SK-N-SH treated with all-trans-retinoic acid at 6 μM for 48 hours (cell line): ENCODE measurements at regions not wholly inside any gene's neighbourhood (a gene's known extent, or its start where the extent isn't known, plus 50 kb on each side); places are given as distances from the start of the nearest gene placed in this dataset.

ENCODE experiments used
- ATAC-seq: fragments of 200-7000 bp; cut with Tn5 transposase; 3 replicates; pipeline ENCODE4 v1.9.1; 2020; ENCODE audit warnings: mild to moderate bottlenecking, moderate library complexity
- ARNTL ChIP-seq: fragments of 450-650 bp; formaldehyde crosslinking; IDR thresholded peaks from 2 replicates; pipeline ENCODE4 v1.5.0; 2020; ENCODE audit warnings: low read depth, mild to moderate bottlenecking, moderate library complexity, borderline replicate concordance
- BACH2 ChIP-seq: fragments of 250-450 bp; sonication (Bioruptor Pico); IDR thresholded peaks from 2 replicates; pipeline ENCODE4 v1.9.0; 2021; ENCODE audit warnings: mild to moderate bottlenecking, borderline replicate concordance
- CSDC2 ChIP-seq: fragments of 250-450 bp; sonication (Bioruptor Pico); IDR thresholded peaks from 2 replicates; pipeline ENCODE4 v1.5.0; 2020; ENCODE audit warnings: mild to moderate bottlenecking, moderate library complexity
- ESRRG ChIP-seq: fragments of 250-450 bp; sonication (Bioruptor Pico); IDR thresholded peaks from 2 replicates; pipeline ENCODE4 v1.6.1; 2021; ENCODE audit warnings: mild to moderate bottlenecking
- GLIS3 ChIP-seq: fragments of 250-450 bp; sonication (Bioruptor Pico); IDR thresholded peaks from 2 replicates; pipeline ENCODE4 v1.5.0; 2020; ENCODE audit warnings: mild to moderate bottlenecking, moderate library complexity
- ISL1 ChIP-seq: fragments of 250-450 bp; sonication (Bioruptor Pico); IDR thresholded peaks from 2 replicates; pipeline ENCODE4 v2.1.2; 2022; ENCODE audit warnings: mild to moderate bottlenecking, moderate library complexity
- OSR1 ChIP-seq: fragments of 250-450 bp; sonication (Bioruptor Pico); IDR thresholded peaks from 2 replicates; pipeline ENCODE4 v1.8.0; 2022; ENCODE audit warnings: moderate library complexity, mild to moderate bottlenecking, inconsistent platforms
- RARB ChIP-seq: fragments of 250-450 bp; sonication (Bioruptor Pico); IDR thresholded peaks from 2 replicates; pipeline ENCODE4 v1.8.0; 2021; ENCODE audit warnings: mild to moderate bottlenecking, moderate library complexity
- SNAI2 ChIP-seq: fragments of 250-450 bp; sonication (Bioruptor Pico); IDR thresholded peaks from 2 replicates; pipeline ENCODE4 v1.5.0; 2020; ENCODE audit warnings: mild to moderate bottlenecking, moderate library complexity
- TCF4 ChIP-seq: fragments of 250-450 bp; sonication (Bioruptor Pico); IDR thresholded peaks from 2 replicates; pipeline ENCODE4 v1.8.0; 2021; ENCODE audit warnings: mild to moderate bottlenecking, moderate library complexity, borderline replicate concordance
- TOX ChIP-seq: fragments of 250-450 bp; sonication (Bioruptor Pico); IDR thresholded peaks from 2 replicates; pipeline ENCODE4 v1.8.0; 2021; ENCODE audit warnings: mild to moderate bottlenecking, moderate library complexity, borderline replicate concordance
- ZC3H10 ChIP-seq: fragments of 250-450 bp; sonication (Bioruptor Pico); IDR thresholded peaks from 2 replicates; pipeline ENCODE4 v1.5.1; 2021; ENCODE audit warnings: mild to moderate bottlenecking, moderate library complexity
- ZFP3 ChIP-seq: fragments of 250-450 bp; sonication (Bioruptor Pico); IDR thresholded peaks from 2 replicates; pipeline ENCODE4 v1.5.0; 2020; ENCODE audit warnings: mild to moderate bottlenecking, moderate library complexity
- ZNF565 ChIP-seq: fragments of 450-650 bp; formaldehyde crosslinking; conservative IDR thresholded peaks from 2 replicates; pipeline ENCODE4 v1.5.0; 2020; ENCODE audit warnings: low read depth, mild to moderate bottlenecking, moderate library complexity
- ZNF70 ChIP-seq: fragments of 450-650 bp; formaldehyde crosslinking; IDR thresholded peaks from 2 replicates; pipeline ENCODE4 v1.5.0; 2020; ENCODE audit warnings: mild to moderate bottlenecking, moderate library complexity
- ZNF8 ChIP-seq: fragments of 450-650 bp; formaldehyde crosslinking; IDR thresholded peaks from 2 replicates; pipeline ENCODE4 v1.5.0; 2020; ENCODE audit warnings: mild to moderate bottlenecking, moderate library complexity
- TF ChIP-seq, protein P1 (sequence below): fragments of 250-450 bp; sonication (Bioruptor Pico); IDR thresholded peaks from 2 replicates; pipeline ENCODE4 v1.5.1; 2020; ENCODE audit warnings: low read depth, mild to moderate bottlenecking, moderate library complexity
- TF ChIP-seq, protein P2 (sequence below): fragments of 250-450 bp; sonication (Bioruptor Pico); IDR thresholded peaks from 2 replicates; pipeline ENCODE4 v1.5.1; 2021; ENCODE audit warnings: mild to moderate bottlenecking, moderate library complexity
- TF ChIP-seq, protein P3 (sequence below): fragments of 250-450 bp; sonication (Bioruptor Pico); IDR thresholded peaks from 2 replicates; pipeline ENCODE4 v1.8.0; 2021; ENCODE audit warnings: low read depth, mild to moderate bottlenecking, moderate library complexity, borderline replicate concordance
- TF ChIP-seq, protein P4 (sequence below): fragments of 250-450 bp; sonication (Bioruptor Pico); IDR thresholded peaks from 2 replicates; pipeline ENCODE4 v1.5.0; 2020; ENCODE audit warnings: mild to moderate bottlenecking, moderate library complexity
- TF ChIP-seq, protein P5 (sequence below): fragments of 250-450 bp; sonication (Bioruptor Pico); IDR thresholded peaks from 2 replicates; pipeline ENCODE4 v1.8.0; 2020; ENCODE audit warnings: mild to moderate bottlenecking, moderate library complexity, borderline replicate concordance

DNA sequence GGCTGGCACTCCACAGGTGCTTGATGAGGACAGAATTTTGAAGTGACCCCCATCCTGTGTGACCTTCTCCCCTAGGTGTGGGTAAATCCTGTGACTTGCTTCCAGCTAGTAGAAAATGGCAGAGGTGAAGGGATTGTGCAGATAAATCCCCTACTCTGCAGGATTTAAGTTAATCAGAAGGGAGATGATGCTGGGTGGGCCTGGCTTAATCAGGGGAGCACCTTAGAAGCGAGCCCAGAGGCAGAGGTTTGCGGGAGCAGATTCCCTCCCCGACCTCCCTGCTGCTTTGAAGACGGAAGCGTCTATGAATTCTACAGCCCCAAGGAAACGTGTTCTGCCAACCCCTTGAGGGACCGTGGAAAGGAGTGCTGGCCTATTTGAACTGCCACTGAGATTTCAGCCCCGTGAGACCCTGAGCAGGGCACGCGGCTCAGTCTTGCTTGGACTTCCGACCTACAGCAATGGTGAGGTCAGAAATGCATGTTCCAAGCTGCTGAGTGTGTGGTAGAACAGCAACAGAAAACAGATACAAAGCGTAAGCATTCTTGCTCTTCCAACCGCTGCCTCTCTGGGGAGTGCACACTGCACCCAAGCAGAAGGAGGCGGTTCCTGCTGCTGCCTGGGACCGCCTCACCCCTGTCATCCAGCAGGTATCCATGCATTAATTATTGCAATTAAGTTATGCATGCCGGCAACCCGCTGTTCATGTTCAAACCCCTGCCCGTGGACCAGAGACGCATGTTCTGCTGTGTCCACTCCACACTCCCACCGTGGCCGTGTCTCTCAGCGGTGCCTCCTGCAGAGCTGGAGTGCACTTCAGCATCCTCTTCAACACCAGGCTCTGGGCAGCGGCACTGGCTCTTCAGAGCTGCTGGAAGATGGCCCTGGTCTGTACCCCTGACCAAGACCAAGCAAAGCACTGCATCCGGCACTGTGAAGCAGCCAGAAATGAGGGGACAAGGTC, 54.6 kb upstream of the RXRA start:
- ATAC-seq, result no peak
- TF ChIP-seq ZNF565 (no peak), CSDC2 (CRISPR knock-in tag) (no peak), GLIS3 (CRISPR knock-in tag) (no peak), TOX (CRISPR knock-in tag) (no peak), BACH2 (CRISPR knock-in tag) (no peak), ZNF8 (CRISPR knock-in tag) (no peak), SNAI2 (CRISPR knock-in tag) (no peak), ZC3H10 (CRISPR knock-in tag) (no peak)

DNA sequence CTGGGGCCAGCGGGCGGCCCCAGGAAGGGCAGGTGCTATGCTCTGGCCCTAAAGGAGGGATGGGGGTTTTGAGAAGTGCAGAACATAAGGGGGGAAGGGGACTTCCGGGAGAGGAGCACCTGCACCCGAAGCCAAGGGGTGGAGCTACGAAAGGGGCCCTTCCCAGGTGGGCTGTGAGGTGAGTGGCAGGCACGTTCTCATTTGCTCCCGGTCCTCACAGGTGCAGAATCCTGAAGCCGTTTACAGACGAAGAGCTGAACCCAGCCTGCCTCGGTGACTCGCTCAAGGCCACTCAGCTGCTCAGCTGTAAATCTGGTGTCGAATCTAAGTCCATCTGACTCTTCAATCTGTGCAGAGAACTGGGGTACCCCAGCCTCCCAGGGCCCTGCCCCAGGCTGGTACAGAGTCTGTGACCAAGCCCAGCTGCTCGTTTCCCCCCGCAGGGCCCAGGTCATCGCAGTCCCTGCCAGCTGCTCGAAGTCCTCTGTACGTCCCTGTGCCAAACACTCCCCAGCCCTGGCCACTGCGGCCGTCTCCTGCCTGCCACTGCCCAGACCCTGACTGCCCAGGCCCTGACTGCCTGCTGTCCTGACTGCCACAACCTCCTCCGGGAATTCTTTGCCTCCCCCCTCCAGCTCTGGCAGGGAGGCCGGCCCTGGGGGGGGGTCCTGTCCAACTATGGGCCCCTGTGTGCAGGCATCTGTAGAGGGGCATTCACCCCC, 53.8 kb upstream of the RXRA start:
- no peak for ATAC-seq
- TF ChIP-seq, protein P1, sequence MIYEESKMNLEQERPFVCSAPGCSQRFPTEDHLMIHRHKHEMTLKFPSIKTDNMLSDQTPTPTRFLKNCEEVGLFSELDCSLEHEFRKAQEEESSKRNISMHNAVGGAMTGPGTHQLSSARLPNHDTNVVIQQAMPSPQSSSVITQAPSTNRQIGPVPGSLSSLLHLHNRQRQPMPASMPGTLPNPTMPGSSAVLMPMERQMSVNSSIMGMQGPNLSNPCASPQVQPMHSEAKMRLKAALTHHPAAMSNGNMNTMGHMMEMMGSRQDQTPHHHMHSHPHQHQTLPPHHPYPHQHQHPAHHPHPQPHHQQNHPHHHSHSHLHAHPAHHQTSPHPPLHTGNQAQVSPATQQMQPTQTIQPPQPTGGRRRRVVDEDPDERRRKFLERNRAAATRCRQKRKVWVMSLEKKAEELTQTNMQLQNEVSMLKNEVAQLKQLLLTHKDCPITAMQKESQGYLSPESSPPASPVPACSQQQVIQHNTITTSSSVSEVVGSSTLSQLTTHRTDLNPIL (CRISPR knock-in tag), result no peak
- TF ChIP-seq ZFP3 (CRISPR knock-in tag) (no peak), TCF4 (CRISPR knock-in tag) (no peak), OSR1 (CRISPR knock-in tag) (no peak), RARB (no peak), ARNTL (CRISPR knock-in tag) (no peak), ZNF70 (CRISPR knock-in tag) (no peak), ISL1 (CRISPR knock-in tag) (no peak), TOX (CRISPR knock-in tag) (no peak), BACH2 (CRISPR knock-in tag) (no peak)
- TF ChIP-seq, protein P2, sequence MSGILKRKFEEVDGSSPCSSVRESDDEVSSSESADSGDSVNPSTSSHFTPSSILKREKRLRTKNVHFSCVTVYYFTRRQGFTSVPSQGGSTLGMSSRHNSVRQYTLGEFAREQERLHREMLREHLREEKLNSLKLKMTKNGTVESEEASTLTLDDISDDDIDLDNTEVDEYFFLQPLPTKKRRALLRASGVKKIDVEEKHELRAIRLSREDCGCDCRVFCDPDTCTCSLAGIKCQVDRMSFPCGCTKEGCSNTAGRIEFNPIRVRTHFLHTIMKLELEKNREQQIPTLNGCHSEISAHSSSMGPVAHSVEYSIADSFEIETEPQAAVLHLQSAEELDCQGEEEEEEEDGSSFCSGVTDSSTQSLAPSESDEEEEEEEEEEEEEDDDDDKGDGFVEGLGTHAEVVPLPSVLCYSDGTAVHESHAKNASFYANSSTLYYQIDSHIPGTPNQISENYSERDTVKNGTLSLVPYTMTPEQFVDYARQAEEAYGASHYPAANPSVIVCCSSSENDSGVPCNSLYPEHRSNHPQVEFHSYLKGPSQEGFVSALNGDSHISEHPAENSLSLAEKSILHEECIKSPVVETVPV (CRISPR knock-in tag), result no peak
- TF ChIP-seq, protein P3, sequence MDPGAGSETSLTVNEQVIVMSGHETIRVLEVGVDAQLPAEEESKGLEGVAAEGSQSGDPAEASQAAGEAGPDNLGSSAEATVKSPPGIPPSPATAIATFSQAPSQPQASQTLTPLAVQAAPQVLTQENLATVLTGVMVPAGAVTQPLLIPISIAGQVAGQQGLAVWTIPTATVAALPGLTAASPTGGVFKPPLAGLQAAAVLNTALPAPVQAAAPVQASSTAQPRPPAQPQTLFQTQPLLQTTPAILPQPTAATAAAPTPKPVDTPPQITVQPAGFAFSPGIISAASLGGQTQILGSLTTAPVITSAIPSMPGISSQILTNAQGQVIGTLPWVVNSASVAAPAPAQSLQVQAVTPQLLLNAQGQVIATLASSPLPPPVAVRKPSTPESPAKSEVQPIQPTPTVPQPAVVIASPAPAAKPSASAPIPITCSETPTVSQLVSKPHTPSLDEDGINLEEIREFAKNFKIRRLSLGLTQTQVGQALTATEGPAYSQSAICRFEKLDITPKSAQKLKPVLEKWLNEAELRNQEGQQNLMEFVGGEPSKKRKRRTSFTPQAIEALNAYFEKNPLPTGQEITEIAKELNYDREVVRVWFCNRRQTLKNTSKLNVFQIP, result no peak

DNA sequence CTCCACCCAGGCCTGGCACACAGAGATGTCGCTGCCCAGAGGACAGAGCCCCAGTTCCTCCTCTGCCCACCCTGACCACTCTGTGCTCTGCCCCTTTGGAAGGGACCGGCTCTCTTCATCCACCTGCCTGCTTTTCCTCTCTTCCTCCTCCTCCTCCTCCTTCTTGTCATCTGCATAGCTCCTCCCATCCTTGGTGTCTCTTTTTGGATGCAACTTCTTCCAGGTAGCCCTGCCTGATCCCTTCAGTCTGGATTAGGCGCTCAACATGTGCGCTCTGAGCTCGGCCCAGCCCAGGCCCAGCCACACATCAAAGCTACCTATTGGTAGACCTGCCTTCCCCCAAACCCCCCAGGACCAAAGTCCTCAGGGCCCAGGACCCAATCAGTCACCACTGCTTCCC, 52.6 kb upstream of the RXRA start:
- ATAC-seq, result no peak
- TF ChIP-seq, protein P4, sequence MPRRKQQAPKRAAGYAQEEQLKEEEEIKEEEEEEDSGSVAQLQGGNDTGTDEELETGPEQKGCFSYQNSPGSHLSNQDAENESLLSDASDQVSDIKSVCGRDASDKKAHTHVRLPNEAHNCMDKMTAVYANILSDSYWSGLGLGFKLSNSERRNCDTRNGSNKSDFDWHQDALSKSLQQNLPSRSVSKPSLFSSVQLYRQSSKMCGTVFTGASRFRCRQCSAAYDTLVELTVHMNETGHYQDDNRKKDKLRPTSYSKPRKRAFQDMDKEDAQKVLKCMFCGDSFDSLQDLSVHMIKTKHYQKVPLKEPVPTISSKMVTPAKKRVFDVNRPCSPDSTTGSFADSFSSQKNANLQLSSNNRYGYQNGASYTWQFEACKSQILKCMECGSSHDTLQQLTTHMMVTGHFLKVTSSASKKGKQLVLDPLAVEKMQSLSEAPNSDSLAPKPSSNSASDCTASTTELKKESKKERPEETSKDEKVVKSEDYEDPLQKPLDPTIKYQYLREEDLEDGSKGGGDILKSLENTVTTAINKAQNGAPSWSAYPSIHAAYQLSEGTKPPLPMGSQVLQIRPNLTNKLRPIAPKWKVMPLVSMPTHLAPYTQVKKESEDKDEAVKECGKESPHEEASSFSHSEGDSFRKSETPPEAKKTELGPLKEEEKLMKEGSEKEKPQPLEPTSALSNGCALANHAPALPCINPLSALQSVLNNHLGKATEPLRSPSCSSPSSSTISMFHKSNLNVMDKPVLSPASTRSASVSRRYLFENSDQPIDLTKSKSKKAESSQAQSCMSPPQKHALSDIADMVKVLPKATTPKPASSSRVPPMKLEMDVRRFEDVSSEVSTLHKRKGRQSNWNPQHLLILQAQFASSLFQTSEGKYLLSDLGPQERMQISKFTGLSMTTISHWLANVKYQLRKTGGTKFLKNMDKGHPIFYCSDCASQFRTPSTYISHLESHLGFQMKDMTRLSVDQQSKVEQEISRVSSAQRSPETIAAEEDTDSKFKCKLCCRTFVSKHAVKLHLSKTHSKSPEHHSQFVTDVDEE, result no peak
- TF ChIP-seq ZFP3 (CRISPR knock-in tag) (no peak), RARB (no peak), ZNF8 (CRISPR knock-in tag) (no peak), OSR1 (CRISPR knock-in tag) (no peak), TCF4 (CRISPR knock-in tag) (no peak), ZC3H10 (CRISPR knock-in tag) (no peak), ESRRG (CRISPR knock-in tag) (no peak), ZNF565 (no peak), CSDC2 (CRISPR knock-in tag) (no peak), SNAI2 (CRISPR knock-in tag) (no peak), ISL1 (CRISPR knock-in tag) (no peak), ZNF70 (CRISPR knock-in tag) (no peak)
- TF ChIP-seq, protein P5, sequence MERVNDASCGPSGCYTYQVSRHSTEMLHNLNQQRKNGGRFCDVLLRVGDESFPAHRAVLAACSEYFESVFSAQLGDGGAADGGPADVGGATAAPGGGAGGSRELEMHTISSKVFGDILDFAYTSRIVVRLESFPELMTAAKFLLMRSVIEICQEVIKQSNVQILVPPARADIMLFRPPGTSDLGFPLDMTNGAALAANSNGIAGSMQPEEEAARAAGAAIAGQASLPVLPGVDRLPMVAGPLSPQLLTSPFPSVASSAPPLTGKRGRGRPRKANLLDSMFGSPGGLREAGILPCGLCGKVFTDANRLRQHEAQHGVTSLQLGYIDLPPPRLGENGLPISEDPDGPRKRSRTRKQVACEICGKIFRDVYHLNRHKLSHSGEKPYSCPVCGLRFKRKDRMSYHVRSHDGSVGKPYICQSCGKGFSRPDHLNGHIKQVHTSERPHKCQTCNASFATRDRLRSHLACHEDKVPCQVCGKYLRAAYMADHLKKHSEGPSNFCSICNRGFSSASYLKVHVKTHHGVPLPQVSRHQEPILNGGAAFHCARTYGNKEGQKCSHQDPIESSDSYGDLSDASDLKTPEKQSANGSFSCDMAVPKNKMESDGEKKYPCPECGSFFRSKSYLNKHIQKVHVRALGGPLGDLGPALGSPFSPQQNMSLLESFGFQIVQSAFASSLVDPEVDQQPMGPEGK (CRISPR knock-in tag), result no peak
- TF ChIP-seq, protein P3, result no peak
- TF ChIP-seq, protein P2 (CRISPR knock-in tag), result no peak
- TF ChIP-seq, all 23 proteins: peak for 0
